ENCODE measurements at regions not wholly inside any gene's neighbourhood (a gene's known extent, or its start where the extent isn't known, plus 50 kb on each side); places are given as distances from the start of the nearest gene placed in this dataset.

- no peak for TF ChIP-seq GATA1 (IDR thresholded peaks at IDR 0.05; ENCODE audit: low read depth, low read length)
- no peak for TF ChIP-seq POLR2A (IDR thresholded peaks at IDR 0.05; ENCODE audit: low read length)
- DNase-seq: no peak
Measured at GRCh38 chr13:39943711-39944110, 288.2 kb downstream of the COG6 start.

- TF ChIP-seq POLR2A (IDR thresholded peaks at IDR 0.05; ENCODE audit: low read length): no peak
- TF ChIP-seq GATA1 (IDR thresholded peaks at IDR 0.05; ENCODE audit: low read depth, low read length): no peak
- DNase-seq: no peak
Measured at GRCh38 chr13:39945226-39945625, 289.8 kb downstream of the COG6 start.

- no peak for TF ChIP-seq POLR2A (IDR thresholded peaks at IDR 0.05; ENCODE audit: low read length)
- TF ChIP-seq GATA1 (IDR thresholded peaks at IDR 0.05; ENCODE audit: low read depth, low read length): no peak
Measured at GRCh38 chr13:39946769-39947168, 291.3 kb downstream of the COG6 start.

GRCh38 chr13:39951301-39951700 lies 295.8 kb downstream of the COG6 start:
- no peak for DNase-seq
- TF ChIP-seq GATA1 (IDR thresholded peaks at IDR 0.05; ENCODE audit: low read depth, low read length) (no peak), POLR2A (IDR thresholded peaks at IDR 0.05; ENCODE audit: low read length) (no peak)

More at GRCh38 chr13:39946769-39947168, 291.3 kb downstream of the COG6 start:
- no peak for DNase-seq

GRCh38 chr13:39952249-39953233 lies 297.1 kb downstream of the COG6 start:
- TF ChIP-seq POLR2A (IDR thresholded peaks at IDR 0.05; ENCODE audit: low read length) (no peak), GATA1 (IDR thresholded peaks at IDR 0.05; ENCODE audit: low read depth, low read length) (no peak)
- DNase-seq: no peak

GRCh38 chr13:39954476-39954875 lies 299.0 kb downstream of the COG6 start:
- DNase-seq: no peak
- no peak for TF ChIP-seq GATA1 (IDR thresholded peaks at IDR 0.05; ENCODE audit: low read depth, low read length)

GRCh38 chr13:39955560-39955959 lies 300.1 kb downstream of the COG6 start:
- no peak for DNase-seq
- no peak for TF ChIP-seq GATA1 (IDR thresholded peaks at IDR 0.05; ENCODE audit: low read depth, low read length)
- no peak for TF ChIP-seq POLR2A (IDR thresholded peaks at IDR 0.05; ENCODE audit: low read length)

GRCh38 chr13:39956036-39956435 lies 300.6 kb downstream of the COG6 start:
- no peak for DNase-seq
- TF ChIP-seq GATA1 (IDR thresholded peaks at IDR 0.05; ENCODE audit: low read depth, low read length) (no peak), POLR2A (IDR thresholded peaks at IDR 0.05; ENCODE audit: low read length) (no peak)

- TF ChIP-seq GATA1 (IDR thresholded peaks at IDR 0.05; ENCODE audit: low read depth, low read length) (no peak), POLR2A (IDR thresholded peaks at IDR 0.05; ENCODE audit: low read length) (no peak)
- no peak for DNase-seq
Measured at GRCh38 chr13:39957868-39958677, 302.6 kb downstream of the COG6 start.

GRCh38 chr13:39959497-39960144 lies 304.2 kb downstream of the COG6 start:
- DNase-seq: no peak
- no peak for TF ChIP-seq GATA1 (IDR thresholded peaks at IDR 0.05; ENCODE audit: low read depth, low read length)
- no peak for TF ChIP-seq POLR2A (IDR thresholded peaks at IDR 0.05; ENCODE audit: low read length)

- no peak for DNase-seq
- TF ChIP-seq GATA1 (IDR thresholded peaks at IDR 0.05; ENCODE audit: low read depth, low read length): no peak
- no peak for TF ChIP-seq POLR2A (IDR thresholded peaks at IDR 0.05; ENCODE audit: low read length)
Measured at GRCh38 chr13:39960191-39960590, 304.7 kb downstream of the COG6 start.

GRCh38 chr13:39961036-39961435 lies 305.6 kb downstream of the COG6 start:
- no peak for TF ChIP-seq GATA1 (IDR thresholded peaks at IDR 0.05; ENCODE audit: low read depth, low read length)
- no peak for TF ChIP-seq POLR2A (IDR thresholded peaks at IDR 0.05; ENCODE audit: low read length)
- no peak for DNase-seq

GRCh38 chr13:39963612-39964011 lies 308.1 kb downstream of the COG6 start:
- TF ChIP-seq POLR2A (IDR thresholded peaks at IDR 0.05; ENCODE audit: low read length): no peak
- no peak for TF ChIP-seq GATA1 (IDR thresholded peaks at IDR 0.05; ENCODE audit: low read depth, low read length)
- DNase-seq: no peak

- no peak for DNase-seq
- TF ChIP-seq POLR2A (IDR thresholded peaks at IDR 0.05; ENCODE audit: low read length): no peak
Measured at GRCh38 chr13:39965309-39965708, 309.8 kb downstream of the COG6 start.

Data from erythroblast (primary cell).